ENCODE measurements at regions not wholly inside any gene's neighbourhood (a gene's known extent, or its start where the extent isn't known, plus 50 kb on each side); places are given as distances from the start of the nearest gene placed in this dataset.

DNA sequence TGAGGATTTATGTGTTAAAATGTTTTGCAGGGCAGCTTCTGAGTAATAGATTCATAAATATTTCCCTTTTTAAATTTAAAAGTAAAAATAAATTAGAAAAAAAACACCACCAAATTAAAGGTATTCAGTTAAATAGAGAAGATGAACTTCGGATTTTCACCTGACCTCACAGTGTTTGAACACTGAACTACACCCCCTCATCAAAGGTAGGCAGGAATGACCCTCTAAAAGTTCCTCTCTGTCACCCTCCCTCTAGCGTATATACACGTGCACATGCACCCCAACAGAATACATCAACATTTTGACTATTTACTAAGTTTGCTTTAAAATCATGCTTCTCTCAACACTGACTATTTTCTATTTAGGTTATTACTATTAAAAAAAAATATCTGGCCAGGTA is 528.3 kb downstream of the QKI start:
- TF ChIP-seq EZH2 (IDR thresholded peaks at IDR 0.05; ENCODE audit: insufficient read depth, poor library complexity, severe bottlenecking), result no peak
- no peak for TF ChIP-seq EZH2phosphoT487 (IDR thresholded peaks at IDR 0.05; ENCODE audit: insufficient read depth, low read depth)
